SU-DHL-6 (cell line): ENCODE measurements at regions not wholly inside any gene's neighbourhood (a gene's known extent, or its start where the extent isn't known, plus 50 kb on each side); places are given as distances from the start of the nearest gene placed in this dataset.

Source experiments
- EZH2phosphoT487 ChIP-seq: fragments of 200-600 bp; sonication (generic), shearing (Covaris generic); conservative IDR thresholded peaks from 2 replicates; pipeline ENCODE4 v1.6.1; 2018; ENCODE audit warnings: mild to moderate bottlenecking, antibody characterized with exemption, low read length, moderate library complexity, mixed read lengths
- TF ChIP-seq, protein P1 (sequence below): fragments of 200-600 bp; sonication (generic); IDR thresholded peaks from one replicate; pipeline ENCODE4 v1.5.1; 2017; ENCODE audit warnings: antibody characterized with exemption, mild to moderate bottlenecking, low read length, moderate library complexity; ENCODE audit not compliant: insufficient read depth, poor library complexity, severe bottlenecking

- TF ChIP-seq, protein P1, sequence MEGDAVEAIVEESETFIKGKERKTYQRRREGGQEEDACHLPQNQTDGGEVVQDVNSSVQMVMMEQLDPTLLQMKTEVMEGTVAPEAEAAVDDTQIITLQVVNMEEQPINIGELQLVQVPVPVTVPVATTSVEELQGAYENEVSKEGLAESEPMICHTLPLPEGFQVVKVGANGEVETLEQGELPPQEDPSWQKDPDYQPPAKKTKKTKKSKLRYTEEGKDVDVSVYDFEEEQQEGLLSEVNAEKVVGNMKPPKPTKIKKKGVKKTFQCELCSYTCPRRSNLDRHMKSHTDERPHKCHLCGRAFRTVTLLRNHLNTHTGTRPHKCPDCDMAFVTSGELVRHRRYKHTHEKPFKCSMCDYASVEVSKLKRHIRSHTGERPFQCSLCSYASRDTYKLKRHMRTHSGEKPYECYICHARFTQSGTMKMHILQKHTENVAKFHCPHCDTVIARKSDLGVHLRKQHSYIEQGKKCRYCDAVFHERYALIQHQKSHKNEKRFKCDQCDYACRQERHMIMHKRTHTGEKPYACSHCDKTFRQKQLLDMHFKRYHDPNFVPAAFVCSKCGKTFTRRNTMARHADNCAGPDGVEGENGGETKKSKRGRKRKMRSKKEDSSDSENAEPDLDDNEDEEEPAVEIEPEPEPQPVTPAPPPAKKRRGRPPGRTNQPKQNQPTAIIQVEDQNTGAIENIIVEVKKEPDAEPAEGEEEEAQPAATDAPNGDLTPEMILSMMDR = no peak
- TF ChIP-seq EZH2phosphoT487 = no peak
Observed at GRCh38 chr5:128750155-128750554, 212.1 kb upstream of the FBN2 start.
